GM12878 (cell line): ENCODE measurements at regions not wholly inside any gene's neighbourhood (a gene's known extent, or its start where the extent isn't known, plus 50 kb on each side); places are given as distances from the start of the nearest gene placed in this dataset.

Experiments
- ATAC-seq: fragments of 200-7000 bp; cut with Tn5 transposase; 3 replicates; pipeline ENCODE4 v1.9.1; 2020; ENCODE audit warnings: mild to moderate bottlenecking, moderate library complexity
- BruUV-seq: library from RNA; stranded (reverse); fragments of 400-500 nt; replicated peaks from 2 replicates; lab custom pipeline; 2021; lab: Mats Ljungman, UMichigan
- CTCF ChIA-PET: fragments of 300-600 bp; sonication (Branson Sonifier 250); formaldehyde crosslinking; extraction: SDS; loops from one replicate; lab custom pipeline; 2021; ENCODE audit warnings: inconsistent platforms; lab: Yijun Ruan, JAX
- POLR2A ChIA-PET: fragments of 350-600 bp; formaldehyde crosslinking; extraction: SDS; loops from one replicate; lab custom pipeline; 2021; ENCODE audit warnings: inconsistent platforms; lab: Charles Lee
- RAD21 ChIA-PET: fragments of 300-600 bp; sonication (Branson Sonifier 250); formaldehyde crosslinking; loops from one replicate; lab custom pipeline; 2023; ENCODE audit warnings: antibody characterized with exemption; ENCODE audit not compliant: unreplicated experiment; lab: Charles Lee
- SMC1A ChIA-PET: fragments of 300-600 bp; sonication (Branson Sonifier 250); formaldehyde crosslinking; loops from one replicate; lab custom pipeline; 2023; ENCODE audit not compliant: unreplicated experiment, uncharacterized antibody; lab: Charles Lee
- DNase-seq: peaks from one replicate; pipeline ENCODE4 v3.0.0-alpha.2; 2011; ENCODE audit warnings: low read depth, low spot score
- FAIRE-seq: peaks from 3 replicates; lab custom pipeline; 2011; peaks lifted over from hg19 to GRCh38; lab: Jason Lieb, UNC
- H2AFZ ChIP-seq: 2 replicates; pipeline ENCODE4 v1.6.0; 2011; ENCODE audit warnings: low read depth, low read length, control low read depth; ENCODE audit not compliant: control insufficient read depth
- H3K27ac ChIP-seq: 2 replicates; pipeline ENCODE4 v1.5.1; 2011; ENCODE audit warnings: control low read depth; ENCODE audit not compliant: control insufficient read depth, insufficient read depth
- H3K27me3 ChIP-seq, 2 experiments: replicated peaks in 1 of 2; 2 replicates each; pipeline versions ENCODE4 v1.6.0 to v1.6.1; 2011; ENCODE audit warnings: low read length in 1 of 2; ENCODE audit not compliant: control insufficient read depth in 2 of 2, insufficient read depth in 2 of 2
- H3K36me3 ChIP-seq, 2 experiments: 2 replicates each; pipeline ENCODE4 v1.5.1; 2011; ENCODE audit warnings: low read length in 1 of 2; ENCODE audit not compliant: control insufficient read depth in 2 of 2, insufficient read depth in 2 of 2
- H3K4me1 ChIP-seq: 2 replicates; pipeline ENCODE4 v1.6.1; 2011; ENCODE audit warnings: mild to moderate bottlenecking, low read length, moderate library complexity, mixed read lengths; ENCODE audit not compliant: control insufficient read depth, insufficient read depth
- H3K4me2 ChIP-seq: 2 replicates; pipeline ENCODE4 v1.6.0; 2011; ENCODE audit warnings: control low read depth; ENCODE audit not compliant: control insufficient read depth, insufficient read depth
- H3K4me3 ChIP-seq: fragments of 200-600 bp; sonication (generic); 2 replicates; pipeline ENCODE4 v1.5.1; 2016
- H3K79me2 ChIP-seq: 2 replicates; pipeline ENCODE4 v1.6.0; 2011; ENCODE audit warnings: low read length; ENCODE audit not compliant: control insufficient read depth, insufficient read depth
- H3K9ac ChIP-seq: 2 replicates; pipeline ENCODE4 v1.8.0; 2011; ENCODE audit warnings: low read length, control low read depth, mixed read lengths; ENCODE audit not compliant: control insufficient read depth, insufficient read depth
- H3K9me3 ChIP-seq: replicated peaks from 3 replicates; pipeline ENCODE4 v1.5.1; 2011; ENCODE audit warnings: mild to moderate bottlenecking, low read length; ENCODE audit not compliant: control insufficient read depth, insufficient read depth
- H4K20me1 ChIP-seq: 2 replicates; pipeline ENCODE4 v1.6.0; 2011; ENCODE audit not compliant: control insufficient read depth, insufficient read depth
- ATF7 ChIP-seq: fragments of 450-650 bp; IDR thresholded peaks from 2 replicates; pipeline ENCODE4 v1.6.1; 2016; ENCODE audit warnings: low read depth, mild to moderate bottlenecking
- BCL11A ChIP-seq: IDR thresholded peaks from 2 replicates; pipeline ENCODE4 v1.6.1; 2011; ENCODE audit warnings: low read depth, low read length
- CBFB ChIP-seq: IDR thresholded peaks from 2 replicates; pipeline ENCODE4 v1.6.1; 2016; ENCODE audit warnings: antibody characterized with exemption, low read depth
- CREB1 ChIP-seq: IDR thresholded peaks from 2 replicates; pipeline ENCODE4 v1.6.1; 2012; ENCODE audit warnings: low read depth, mild to moderate bottlenecking, inconsistent platforms
- DPF2 ChIP-seq: fragments of 450-650 bp; IDR thresholded peaks from 2 replicates; pipeline ENCODE4 v1.6.1; 2017; ENCODE audit warnings: mild to moderate bottlenecking
- E4F1 ChIP-seq: fragments of 450-650 bp; IDR thresholded peaks from 2 replicates; pipeline ENCODE4 v1.6.1; 2018; ENCODE audit warnings: borderline replicate concordance, mild to moderate bottlenecking; ENCODE audit not compliant: partially characterized antibody
- ESRRA ChIP-seq: IDR thresholded peaks from 2 replicates; pipeline ENCODE4 v1.6.1; 2012; ENCODE audit warnings: mild to moderate bottlenecking, low read length, improper control_type of control experiment
- HDGF ChIP-seq: fragments of 450-650 bp; IDR thresholded peaks from 2 replicates; pipeline ENCODE4 v1.6.1; 2016; ENCODE audit warnings: antibody characterized with exemption
- IKZF1 ChIP-seq: fragments of 450-650 bp; conservative IDR thresholded peaks from 2 replicates; pipeline ENCODE4 v1.6.1; 2017; ENCODE audit warnings: antibody characterized with exemption, mild to moderate bottlenecking
- IRF4 ChIP-seq: IDR thresholded peaks from 2 replicates; pipeline ENCODE4 v1.6.1; 2011; ENCODE audit warnings: low read depth, low read length
- JUNB ChIP-seq: IDR thresholded peaks from 2 replicates; pipeline ENCODE4 v1.6.1; 2016; ENCODE audit warnings: antibody characterized with exemption, mild to moderate bottlenecking
- MTA3 ChIP-seq: IDR thresholded peaks from 2 replicates; pipeline ENCODE4 v1.6.1; 2012; ENCODE audit warnings: low read length, inconsistent platforms, borderline replicate concordance
- POLR2AphosphoS2 ChIP-seq: IDR thresholded peaks from 2 replicates; pipeline ENCODE4 v1.6.1; 2011; ENCODE audit warnings: low read depth, mild to moderate bottlenecking, low read length, improper control_type of control experiment, moderate library complexity
- RFX5 ChIP-seq: IDR thresholded peaks from 2 replicates; pipeline ENCODE4 v1.6.1; 2011; ENCODE audit warnings: low read depth, low read length, improper control_type of control experiment
- SUZ12 ChIP-seq: fragments of 200-600 bp; sonication (generic); IDR thresholded peaks from one replicate; pipeline ENCODE4 v1.6.1; 2018; ENCODE audit warnings: antibody characterized with exemption, mild to moderate bottlenecking; ENCODE audit not compliant: unreplicated experiment
- ZBTB4 ChIP-seq: fragments of 450-650 bp; formaldehyde crosslinking; IDR thresholded peaks from 2 replicates; pipeline ENCODE4 v1.4.0; 2022; ENCODE audit warnings: mild to moderate bottlenecking, moderate library complexity
- ZNF217 ChIP-seq: fragments of 450-650 bp; IDR thresholded peaks from 2 replicates; pipeline ENCODE4 v1.6.1; 2017; ENCODE audit warnings: antibody characterized with exemption, mild to moderate bottlenecking
- ZNF274 ChIP-seq: IDR thresholded peaks from one replicate; pipeline ENCODE4 v1.8.0; 2011; ENCODE audit not compliant: insufficient read length, insufficient read depth
- ZNF592 ChIP-seq: fragments of 450-650 bp; IDR thresholded peaks from 2 replicates; pipeline ENCODE4 v1.6.1; 2017; ENCODE audit warnings: mild to moderate bottlenecking, moderate library complexity
- WGBS: methylation state at CpG from one replicate; pipeline ENCODE4 v1.1.6; 2016; ENCODE audit warnings: low lambda C conversion rate; ENCODE audit not compliant: insufficient replicate concordance, insufficient coverage; ENCODE audit errors: missing lambda C conversion rate; 5-methylcytosine and 5-hydroxymethylcytosine counted together
- in situ Hi-C: fragments of 300-500 bp; cut with MboI; formaldehyde crosslinking; loops from 9 replicates; pipeline ENCODE4 v1.14.3; 2018; ENCODE audit warnings: mixed read lengths
- intact Hi-C: fragments of 100-400 bp; cut with micrococcal nuclease; formaldehyde crosslinking; loops from one replicate; pipeline ENCODE4 v1.14.2; 2022; ENCODE audit not compliant: unreplicated experiment

GRCh38 chr12:83323866-83324265 lies 637.2 kb downstream of the TMTC2 start:
- CTCF ChIA-PET = no interaction called here
- no peaks in the 10 kb centered on the region for H3K79me2 ChIP-seq
- in situ Hi-C loops = no loop called here
- no peak for FAIRE-seq
- H4K20me1 ChIP-seq = no peaks in the 10 kb centered on the region
- ATAC-seq = no peak
- no peak overlapping the region for H2AFZ ChIP-seq
- intact Hi-C loops = no loop called here
- no peak for DNase-seq
- no peak overlapping the region for H3K9ac ChIP-seq
- SMC1A ChIA-PET = interaction anchor here (0.6 kb wide), 1 partner anchor 13 kb away, joined by 3 read pairs; no protein-coding TSS in a partner anchor
- WGBS = 17% methylated on average over 1 of the region's 1 CpG
- RAD21 ChIA-PET = no interaction called here
- POLR2A ChIA-PET = no interaction called here
- no peaks in the 10 kb centered on the region for H3K9me3 ChIP-seq
- H3K4me2 ChIP-seq = no peak overlapping the region
- no peak overlapping the region for H3K4me3 ChIP-seq
- no peaks in the 10 kb centered on the region for H3K27me3 ChIP-seq
- TF ChIP-seq ZNF274 (no peak), MTA3 (no peak), ZBTB4 (CRISPR knock-in tag) (no peak), SUZ12 (no peak), JUNB (no peak), ESRRA (no peak), ZNF592 (no peak), CREB1 (no peak), IKZF1 (no peak), POLR2AphosphoS2 (no peak), E4F1 (no peak), BCL11A (no peak), CBFB (no peak), ZNF217 (no peak), DPF2 (no peak), IRF4 (no peak), RFX5 (no peak), ATF7 (no peak), HDGF (no peak)
- no peak overlapping the region for H3K27ac ChIP-seq
- H3K4me1 ChIP-seq = no peaks in the 10 kb centered on the region
- no peaks in the 10 kb centered on the region for H3K36me3 ChIP-seq
- no TSS peak for BruUV-seq
